Mesodermal cell (in vitro differentiated cells): ENCODE measurements at regions not wholly inside any gene's neighbourhood (a gene's known extent, or its start where the extent isn't known, plus 50 kb on each side); places are given as distances from the start of the nearest gene placed in this dataset.

Experiments used
- H3K27ac ChIP-seq: 2 replicates; pipeline ENCODE4 v1.7.0; 2013; ENCODE audit warnings: mild to moderate bottlenecking, low read depth, low read length, moderate library complexity; ENCODE audit not compliant: severe bottlenecking
- H3K36me3 ChIP-seq: 2 replicates; pipeline ENCODE4 v1.7.1; 2013; ENCODE audit warnings: mild to moderate bottlenecking, low read length, moderate library complexity; ENCODE audit not compliant: control insufficient read depth, insufficient read depth
- H3K4me1 ChIP-seq: one replicate; pipeline ENCODE4 v1.7.1; 2013; ENCODE audit warnings: mild to moderate bottlenecking, low read length; ENCODE audit not compliant: insufficient read depth, control insufficient read depth, poor library complexity, severe bottlenecking
- H3K4me3 ChIP-seq: 2 replicates; pipeline ENCODE4 v1.7.0; 2013; ENCODE audit warnings: low read length, control low read depth, mild to moderate bottlenecking; ENCODE audit not compliant: insufficient read depth, poor library complexity, severe bottlenecking; ENCODE audit errors: extremely low read depth
- H3K9me3 ChIP-seq: 2 replicates; pipeline ENCODE4 v1.7.1; 2013; ENCODE audit warnings: mild to moderate bottlenecking, low read length, moderate library complexity; ENCODE audit not compliant: control insufficient read depth
- WGBS, 2 experiments: methylation state at CpG; one replicate each; pipeline ENCODE4 v1.1.5; 2013; ENCODE audit warnings: missing lambda C conversion rate in 2 of 2; ENCODE audit not compliant: insufficient coverage in 2 of 2; 5-methylcytosine and 5-hydroxymethylcytosine counted together

DNA sequence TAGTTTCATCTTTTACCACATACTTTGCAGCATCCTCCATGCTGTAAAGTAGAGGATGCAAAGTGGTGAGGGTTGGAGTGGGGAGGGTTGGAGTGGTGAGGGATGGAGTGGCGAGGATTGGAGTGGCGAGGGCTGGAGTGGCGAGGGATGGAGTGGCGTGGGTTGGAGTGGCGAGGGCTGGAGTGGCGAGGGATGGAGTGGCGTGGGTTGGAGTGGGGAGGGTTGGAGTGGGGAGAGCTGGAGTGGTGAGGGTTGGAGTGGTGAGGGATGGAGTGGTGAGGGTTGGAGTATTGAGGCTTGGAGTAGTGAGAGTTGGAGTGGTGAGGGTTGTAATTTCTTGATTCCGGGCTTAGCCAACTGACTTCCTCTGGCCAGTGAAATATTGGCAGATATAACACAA is 618.3 kb downstream of the MRPL39 start:
- 94 to 96% methylated on average over 7 to 8 of the region's 8 CpGs for WGBS, 2 experiments
- Histone ChIP-seq H3K4me1 (no peaks in the 10 kb centered on the region), H3K27ac (no peak overlapping the region), H3K36me3 (no peaks in the 10 kb centered on the region), H3K9me3 (no peaks in the 10 kb centered on the region), H3K4me3 (no peak overlapping the region)

DNA sequence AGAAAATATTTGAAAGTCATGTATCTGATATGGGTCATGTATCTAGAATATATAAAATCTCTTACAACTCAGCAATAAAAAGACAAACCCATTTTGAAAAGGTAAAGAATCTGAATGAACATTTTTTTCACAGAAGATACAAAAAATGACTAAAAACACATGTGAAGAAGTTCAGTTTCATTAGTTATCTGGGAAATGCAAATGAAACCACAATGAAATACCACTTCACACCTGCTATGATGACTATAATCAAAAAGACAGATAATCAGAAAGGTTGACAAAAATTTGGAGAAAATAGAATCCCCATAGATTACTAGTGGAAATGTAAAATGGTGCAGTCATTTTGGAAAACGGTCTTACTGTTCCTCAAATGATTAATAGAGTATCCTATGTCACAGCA is 631.0 kb downstream of the MRPL39 start:
- Histone ChIP-seq H3K27ac (no peak overlapping the region), H3K4me1 (no peaks in the 10 kb centered on the region), H3K4me3 (no peak overlapping the region), H3K9me3 (peaks cover 4% of the 10 kb centered on the region), H3K36me3 (no peaks in the 10 kb centered on the region)
- WGBS, 2 experiments = no CpG with 5 or more reads among the region's 1 CpG

DNA sequence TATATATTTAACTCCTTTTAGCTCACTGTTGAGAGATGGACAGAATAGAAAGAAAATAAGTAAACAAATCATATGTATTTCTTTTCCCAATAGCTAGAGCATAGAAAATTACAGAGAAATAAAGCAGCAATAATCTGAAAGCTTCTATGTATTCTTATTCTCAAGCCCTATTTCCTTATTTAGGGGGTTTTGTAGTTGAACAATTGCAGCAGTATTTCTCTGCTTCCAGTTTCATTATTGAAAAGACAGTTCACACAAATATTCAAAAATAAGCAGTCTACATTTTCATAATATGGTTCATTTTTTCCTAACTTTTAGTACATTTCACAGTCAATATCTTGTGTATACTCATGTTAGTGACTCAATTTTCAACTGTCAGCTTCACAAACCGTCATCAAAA is 638.2 kb downstream of the MRPL39 start:
- no peak overlapping the region for H3K27ac ChIP-seq
- H3K9me3 ChIP-seq = peaks cover 4% of the 10 kb centered on the region
- 80 to 100% methylated on average over 1 of the region's 1 CpG for WGBS, 2 experiments
- H3K4me3 ChIP-seq = no peak overlapping the region
- H3K4me1 ChIP-seq = no peaks in the 10 kb centered on the region
- H3K36me3 ChIP-seq = no peaks in the 10 kb centered on the region

DNA sequence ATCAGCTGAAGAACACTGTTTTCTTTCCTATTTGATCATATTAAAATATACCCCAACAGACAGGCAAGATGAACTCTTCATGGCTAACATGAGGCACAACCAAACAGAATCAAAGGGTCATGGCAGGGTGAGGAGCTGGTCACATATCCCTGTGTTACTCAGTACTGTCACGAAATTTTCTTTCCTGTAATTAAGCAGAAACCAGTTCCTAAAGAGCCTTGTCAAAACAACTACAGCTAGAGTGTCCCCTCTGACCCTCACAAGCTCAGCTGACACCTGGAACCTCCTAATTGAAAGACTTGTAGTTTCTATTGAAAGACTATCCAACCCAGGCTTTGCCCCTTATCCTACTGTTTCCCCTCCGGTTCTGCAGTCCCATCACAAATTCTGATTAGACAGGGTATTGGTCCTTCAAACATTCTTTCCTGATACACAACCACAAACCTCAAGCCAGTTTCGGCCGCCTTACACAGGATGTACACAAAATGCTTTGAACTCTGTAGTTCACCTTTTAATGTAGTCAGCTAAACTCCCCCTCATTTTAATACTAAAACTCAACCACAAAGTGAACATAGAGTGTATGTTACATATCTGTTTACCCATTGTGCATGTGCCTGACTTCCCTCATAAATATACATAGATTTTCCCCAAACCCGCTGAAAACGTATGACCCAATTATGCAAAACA is 651.9 kb downstream of the MRPL39 start:
- Histone ChIP-seq H3K4me3 (no peak overlapping the region), H3K36me3 (no peaks in the 10 kb centered on the region), H3K27ac (no peak overlapping the region), H3K9me3 (no peaks in the 10 kb centered on the region), H3K4me1 (no peaks in the 10 kb centered on the region)
- 67 to 74% methylated on average over 3 to 6 of the region's 6 CpGs for WGBS, 2 experiments

DNA sequence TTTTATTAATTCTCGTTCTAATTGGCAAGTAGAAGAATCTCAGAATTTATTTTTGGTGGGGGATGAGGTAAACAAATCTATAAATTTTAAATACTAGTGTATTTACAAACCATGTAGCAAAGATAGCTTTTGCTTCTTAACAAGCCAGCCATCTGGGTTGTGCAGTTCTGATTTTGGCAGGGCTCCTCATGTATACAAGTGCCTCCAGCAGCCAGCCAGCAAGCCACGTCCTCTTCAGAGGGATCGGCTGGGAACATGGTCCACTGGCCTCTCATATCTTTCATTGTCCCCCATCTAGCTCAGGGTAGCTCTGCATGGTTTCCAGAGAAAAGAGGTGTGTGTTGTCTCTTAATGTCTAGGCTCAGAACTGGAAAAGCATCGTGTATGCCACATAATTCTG is 659.1 kb downstream of the MRPL39 start:
- WGBS, 2 experiments = 80 to 89% methylated on average over 1 to 3 of the region's 4 CpGs
- H3K27ac ChIP-seq = no peak overlapping the region
- no peak overlapping the region for H3K4me3 ChIP-seq
- no peaks in the 10 kb centered on the region for H3K36me3 ChIP-seq
- H3K9me3 ChIP-seq = no peaks in the 10 kb centered on the region
- no peaks in the 10 kb centered on the region for H3K4me1 ChIP-seq

DNA sequence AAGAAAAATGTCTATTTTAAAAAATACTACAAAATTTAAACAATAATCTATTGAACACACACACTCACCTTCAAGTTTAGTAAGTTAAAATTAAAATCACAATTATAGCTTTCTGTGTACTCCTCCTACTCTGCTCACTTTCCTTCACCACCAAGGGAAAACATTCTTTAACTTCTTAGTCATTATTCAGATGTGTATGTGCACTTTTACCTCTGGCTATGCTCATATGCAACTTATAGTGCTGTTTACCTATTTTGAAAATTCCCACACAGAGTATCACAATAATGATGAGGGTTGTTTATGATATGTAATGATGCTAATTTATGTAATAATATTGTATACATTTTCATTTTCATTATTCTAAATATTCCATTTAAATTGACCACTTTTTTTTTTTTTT is 661.4 kb downstream of the MRPL39 start:
- Histone ChIP-seq H3K9me3 (no peaks in the 10 kb centered on the region), H3K27ac (no peak overlapping the region)

DNA sequence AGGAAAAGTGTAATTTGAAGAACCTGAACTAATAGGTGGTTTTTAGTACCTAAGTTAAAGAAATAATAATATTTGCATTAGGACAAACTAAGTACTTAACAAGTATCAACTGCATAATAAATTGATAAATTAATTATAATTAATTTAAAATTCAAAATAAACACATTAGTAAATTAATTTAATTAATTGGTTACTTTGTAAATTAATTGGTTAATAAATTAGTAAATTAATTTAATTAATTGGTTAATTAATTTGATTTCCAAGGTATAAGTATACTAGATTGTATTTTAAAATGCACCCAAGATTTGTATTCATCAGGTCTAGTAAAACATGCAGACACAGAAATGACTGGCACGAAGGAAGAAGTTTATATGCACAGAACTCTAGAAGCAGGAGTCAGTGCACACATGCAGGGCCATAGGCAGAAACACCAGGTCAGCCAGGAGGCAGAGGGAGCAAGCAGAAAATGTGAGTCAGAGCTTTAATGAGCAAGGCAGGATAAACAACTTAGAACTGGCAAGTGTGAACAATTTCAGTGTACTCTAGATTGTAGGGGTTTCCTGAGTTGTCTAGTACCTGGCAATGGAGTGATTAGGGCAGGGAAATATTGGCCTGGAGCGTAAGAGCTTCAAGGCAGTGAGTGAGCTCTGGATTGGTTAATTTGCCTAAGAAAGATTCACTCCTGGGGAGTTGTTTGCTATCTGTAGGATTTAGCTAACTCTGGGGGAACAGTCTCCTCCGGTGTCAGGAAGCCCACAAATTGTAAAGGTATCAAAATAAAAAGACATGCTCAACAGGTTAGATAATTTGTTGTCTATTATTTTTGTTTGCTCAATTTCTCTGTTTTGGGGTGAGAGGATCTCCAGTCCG is 665.7 kb downstream of the MRPL39 start:
- 65 to 83% methylated on average over 2 of the region's 4 CpGs for WGBS, 2 experiments
- Histone ChIP-seq H3K4me1 (no peaks in the 10 kb centered on the region), H3K9me3 (no peaks in the 10 kb centered on the region), H3K36me3 (no peaks in the 10 kb centered on the region), H3K4me3 (no peak overlapping the region), H3K27ac (peak overlapping the region; percentile 3)

More for the DNA sequence above, 661.4 kb downstream of the MRPL39 start:
- no peaks in the 10 kb centered on the region for H3K36me3 ChIP-seq
- no peak overlapping the region for H3K4me3 ChIP-seq
- H3K4me1 ChIP-seq = no peaks in the 10 kb centered on the region

DNA sequence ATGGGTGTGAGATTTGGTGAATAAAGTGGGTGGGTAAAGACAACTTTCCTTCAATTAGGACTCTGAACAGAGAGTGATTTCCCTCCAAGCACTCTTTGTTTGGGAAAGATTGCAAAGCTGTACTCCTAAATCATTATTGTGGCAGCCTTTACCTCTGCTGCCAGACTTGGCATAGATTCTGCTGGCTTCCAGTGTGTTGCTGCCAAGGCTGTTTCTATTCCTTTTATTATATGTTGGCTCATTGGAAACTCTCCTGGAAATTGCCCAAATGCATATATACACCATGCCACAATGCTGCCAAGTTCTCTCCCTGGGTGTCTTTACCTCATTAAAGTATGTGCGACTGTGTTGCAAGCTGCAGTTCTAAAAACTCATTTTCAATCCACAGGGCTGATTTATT is 668.0 kb downstream of the MRPL39 start:
- 100% methylated on average over 1 of the region's 1 CpG; no CpG with 5 or more reads in 1 of the 2 experiments for WGBS, 2 experiments
- no peak overlapping the region for H3K27ac ChIP-seq
- no peaks in the 10 kb centered on the region for H3K36me3 ChIP-seq
- H3K4me3 ChIP-seq = no peak overlapping the region
- H3K4me1 ChIP-seq = no peaks in the 10 kb centered on the region
- H3K9me3 ChIP-seq = no peaks in the 10 kb centered on the region

DNA sequence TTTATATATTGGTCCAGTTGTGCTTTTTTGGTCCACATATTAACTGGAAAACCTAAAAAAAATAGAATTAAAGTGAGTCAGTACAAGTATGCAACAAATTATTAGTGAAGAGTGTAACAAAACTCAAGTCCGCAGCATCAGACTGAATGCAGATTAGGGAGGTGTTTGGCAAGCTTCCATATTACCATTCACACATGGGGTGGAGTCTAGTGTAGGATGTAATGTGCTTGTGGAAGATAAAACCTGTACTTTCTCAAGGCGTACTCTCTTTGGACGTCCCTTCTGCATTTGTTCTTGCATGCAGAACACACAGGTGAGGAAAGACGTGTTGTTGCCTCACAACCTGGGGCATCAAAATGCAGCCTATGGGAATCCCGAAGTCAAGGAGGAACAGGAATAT is 668.7 kb downstream of the MRPL39 start:
- no peaks in the 10 kb centered on the region for H3K9me3 ChIP-seq
- H3K27ac ChIP-seq = no peak overlapping the region
- H3K36me3 ChIP-seq = no peaks in the 10 kb centered on the region
- no peak overlapping the region for H3K4me3 ChIP-seq
- H3K4me1 ChIP-seq = no peaks in the 10 kb centered on the region
- WGBS, 2 experiments = 83 to 95% methylated on average over 4 of the region's 5 CpGs

DNA sequence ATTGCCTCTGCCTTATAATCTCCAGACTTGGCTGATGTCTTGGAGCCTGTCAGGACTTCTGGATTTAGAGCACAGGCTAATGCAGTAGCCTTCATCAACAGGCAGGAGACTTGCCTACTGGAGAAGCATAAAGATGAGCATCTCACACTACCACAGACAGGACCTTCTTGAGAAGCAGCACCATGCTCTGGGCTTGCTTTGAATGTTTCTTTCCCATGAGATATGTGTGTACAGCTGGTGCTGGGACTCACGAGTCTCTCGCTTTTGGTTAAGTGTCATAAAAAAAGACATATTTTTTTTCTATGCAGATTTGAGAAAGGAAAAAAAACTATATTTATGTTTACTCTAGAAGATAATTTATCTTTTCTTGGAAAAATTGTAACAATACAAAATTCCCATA is 671.3 kb downstream of the MRPL39 start:
- no peaks in the 10 kb centered on the region for H3K36me3 ChIP-seq
- H3K9me3 ChIP-seq = no peaks in the 10 kb centered on the region
- no CpG with 5 or more reads among the region's 2 CpGs for WGBS, 2 experiments
- H3K4me1 ChIP-seq = no peaks in the 10 kb centered on the region
- no peak overlapping the region for H3K27ac ChIP-seq
- no peak overlapping the region for H3K4me3 ChIP-seq

DNA sequence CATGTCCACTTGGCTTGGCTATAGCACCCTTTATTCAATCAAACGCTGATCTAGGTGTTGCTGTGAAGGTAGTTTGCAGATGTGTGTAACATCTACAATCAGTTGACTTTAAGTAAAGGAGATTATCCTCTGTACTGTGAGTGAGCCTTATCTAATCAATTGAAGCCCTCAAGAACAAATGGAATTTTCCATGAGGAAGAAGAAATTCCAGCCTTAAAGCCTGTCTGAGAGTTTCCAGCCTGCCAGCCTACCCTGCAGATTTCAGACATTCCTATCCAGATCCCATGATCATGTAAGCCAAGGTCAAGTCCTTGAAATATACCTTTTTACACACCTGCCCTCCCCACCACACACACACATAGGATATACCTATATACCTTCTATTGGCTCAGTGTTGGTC is 696.7 kb downstream of the MRPL39 start:
- no CpG with 5 or more reads among the region's 1 CpG for WGBS, 2 experiments
- no peaks in the 10 kb centered on the region for H3K4me1 ChIP-seq
- H3K4me3 ChIP-seq = no peak overlapping the region
- H3K36me3 ChIP-seq = no peaks in the 10 kb centered on the region
- no peaks in the 10 kb centered on the region for H3K9me3 ChIP-seq
- peak overlapping the region; percentile 12 for H3K27ac ChIP-seq
